Neural progenitor cell (in vitro differentiated cells): ENCODE measurements at regions not wholly inside any gene's neighbourhood (a gene's known extent, or its start where the extent isn't known, plus 50 kb on each side); places are given as distances from the start of the nearest gene placed in this dataset.

Experiments
- DNase-seq: peaks from one replicate; pipeline ENCODE4 v3.0.0-alpha.2; 2016; ENCODE audit warnings: low spot score
- H2AFZ ChIP-seq: fragments of 200-600 bp; sonication (generic); replicated peaks from 2 replicates; pipeline ENCODE4 v1.6.1; 2016; ENCODE audit warnings: antibody characterized with exemption
- H3F3A ChIP-seq: fragments of 200-600 bp; sonication (generic); 2 replicates; pipeline ENCODE4 v1.6.1; 2016; ENCODE audit warnings: antibody characterized with exemption, low read depth
- H3K27ac ChIP-seq: fragments of 200-600 bp; sonication (generic); 2 replicates; pipeline ENCODE4 v1.5.1; 2016; ENCODE audit warnings: mild to moderate bottlenecking
- H3K27me3 ChIP-seq: fragments of 200-600 bp; sonication (generic); 2 replicates; pipeline ENCODE4 v1.6.1; 2016; ENCODE audit warnings: mild to moderate bottlenecking, moderate library complexity
- H3K36me3 ChIP-seq: fragments of 200-600 bp; sonication (generic); 2 replicates; pipeline ENCODE4 v1.5.1; 2016
- H3K4me1 ChIP-seq: fragments of 200-600 bp; sonication (generic); 2 replicates; pipeline ENCODE4 v1.6.1; 2016; ENCODE audit warnings: mixed run types
- H3K4me2 ChIP-seq: fragments of 200-600 bp; sonication (generic); 2 replicates; pipeline ENCODE4 v1.6.1; 2016
- H3K4me3 ChIP-seq: fragments of 200-600 bp; sonication (generic); 2 replicates; pipeline ENCODE4 v1.5.1; 2016
- H3K79me2 ChIP-seq: fragments of 200-600 bp; sonication (generic); 2 replicates; pipeline ENCODE4 v1.6.1; 2016; ENCODE audit warnings: low read depth
- H3K9ac ChIP-seq: fragments of 200-600 bp; sonication (generic); 2 replicates; pipeline ENCODE4 v1.6.1; 2016
- H3K9me3 ChIP-seq: fragments of 200-600 bp; sonication (generic); 2 replicates; pipeline ENCODE4 v1.5.1; 2016; ENCODE audit warnings: low read depth
- H4K20me1 ChIP-seq: fragments of 200-600 bp; sonication (generic); 2 replicates; pipeline ENCODE4 v1.6.1; 2016; ENCODE audit warnings: low read depth
- H3K27ac Mint-ChIP-seq: 3 replicates; pipeline ENCODE4 v1.8.0; 2021; ENCODE audit warnings: mixed read lengths
- H3K27me3 Mint-ChIP-seq: 2 replicates; pipeline ENCODE4 v1.8.0; 2022; ENCODE audit warnings: low read depth, mild to moderate bottlenecking, inconsistent platforms, moderate library complexity, mixed read lengths; ENCODE audit not compliant: insufficient read depth
- H3K36me3 Mint-ChIP-seq: 3 replicates; pipeline ENCODE4 v1.8.0; 2021; ENCODE audit warnings: mixed read lengths
- H3K4me1 Mint-ChIP-seq: 3 replicates; pipeline ENCODE4 v1.8.0; 2021; ENCODE audit warnings: mixed read lengths
- H3K4me3 Mint-ChIP-seq: 3 replicates; pipeline ENCODE4 v1.8.0; 2021; ENCODE audit warnings: mild to moderate bottlenecking, moderate library complexity, mixed read lengths
- H3K9me3 Mint-ChIP-seq: 3 replicates; pipeline ENCODE4 v1.8.0; 2020; ENCODE audit warnings: mixed read lengths
- EZH2 ChIP-seq: fragments of 200-600 bp; sonication (generic); IDR thresholded peaks from 2 replicates; pipeline ENCODE4 v1.6.1; 2017; ENCODE audit warnings: antibody characterized with exemption, mild to moderate bottlenecking, moderate library complexity
- EZH2phosphoT487 ChIP-seq: fragments of 200-600 bp; sonication (generic); IDR thresholded peaks from 2 replicates; pipeline ENCODE4 v1.6.1; 2017; ENCODE audit warnings: antibody characterized with exemption
- TF ChIP-seq, protein P1 (sequence below): fragments of 200-600 bp; sonication (generic); IDR thresholded peaks from 2 replicates; pipeline ENCODE4 v1.5.1; 2017; ENCODE audit warnings: antibody characterized with exemption, mild to moderate bottlenecking

GRCh38 chr19:28873301-28873700 is 339.6 kb downstream of the UQCRFS1 start:
- H3K36me3 Mint-ChIP-seq = no peaks in the 10 kb centered on the region
- H3K27me3 Mint-ChIP-seq = peaks cover 12% of the 10 kb centered on the region
- Histone ChIP-seq H3F3A (no peaks in the 10 kb centered on the region), H3K9me3 (no peaks in the 10 kb centered on the region), H2AFZ (no peak overlapping the region), H3K27ac (no peak overlapping the region), H3K4me3 (no peak overlapping the region), H3K36me3 (no peaks in the 10 kb centered on the region), H3K4me2 (no peak overlapping the region), H3K9ac (no peak overlapping the region), H3K79me2 (no peaks in the 10 kb centered on the region), H3K27me3 (no peaks in the 10 kb centered on the region), H3K4me1 (no peaks in the 10 kb centered on the region), H4K20me1 (no peaks in the 10 kb centered on the region)
- no peak for DNase-seq
- TF ChIP-seq EZH2 (no peak), EZH2phosphoT487 (no peak)
- TF ChIP-seq, protein P1, sequence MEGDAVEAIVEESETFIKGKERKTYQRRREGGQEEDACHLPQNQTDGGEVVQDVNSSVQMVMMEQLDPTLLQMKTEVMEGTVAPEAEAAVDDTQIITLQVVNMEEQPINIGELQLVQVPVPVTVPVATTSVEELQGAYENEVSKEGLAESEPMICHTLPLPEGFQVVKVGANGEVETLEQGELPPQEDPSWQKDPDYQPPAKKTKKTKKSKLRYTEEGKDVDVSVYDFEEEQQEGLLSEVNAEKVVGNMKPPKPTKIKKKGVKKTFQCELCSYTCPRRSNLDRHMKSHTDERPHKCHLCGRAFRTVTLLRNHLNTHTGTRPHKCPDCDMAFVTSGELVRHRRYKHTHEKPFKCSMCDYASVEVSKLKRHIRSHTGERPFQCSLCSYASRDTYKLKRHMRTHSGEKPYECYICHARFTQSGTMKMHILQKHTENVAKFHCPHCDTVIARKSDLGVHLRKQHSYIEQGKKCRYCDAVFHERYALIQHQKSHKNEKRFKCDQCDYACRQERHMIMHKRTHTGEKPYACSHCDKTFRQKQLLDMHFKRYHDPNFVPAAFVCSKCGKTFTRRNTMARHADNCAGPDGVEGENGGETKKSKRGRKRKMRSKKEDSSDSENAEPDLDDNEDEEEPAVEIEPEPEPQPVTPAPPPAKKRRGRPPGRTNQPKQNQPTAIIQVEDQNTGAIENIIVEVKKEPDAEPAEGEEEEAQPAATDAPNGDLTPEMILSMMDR = no peak
- peaks cover 3% of the 10 kb centered on the region for H3K9me3 Mint-ChIP-seq
- H3K27ac Mint-ChIP-seq = no peak overlapping the region
- no peak overlapping the region for H3K4me3 Mint-ChIP-seq
- H3K4me1 Mint-ChIP-seq = no peaks in the 10 kb centered on the region

DNA sequence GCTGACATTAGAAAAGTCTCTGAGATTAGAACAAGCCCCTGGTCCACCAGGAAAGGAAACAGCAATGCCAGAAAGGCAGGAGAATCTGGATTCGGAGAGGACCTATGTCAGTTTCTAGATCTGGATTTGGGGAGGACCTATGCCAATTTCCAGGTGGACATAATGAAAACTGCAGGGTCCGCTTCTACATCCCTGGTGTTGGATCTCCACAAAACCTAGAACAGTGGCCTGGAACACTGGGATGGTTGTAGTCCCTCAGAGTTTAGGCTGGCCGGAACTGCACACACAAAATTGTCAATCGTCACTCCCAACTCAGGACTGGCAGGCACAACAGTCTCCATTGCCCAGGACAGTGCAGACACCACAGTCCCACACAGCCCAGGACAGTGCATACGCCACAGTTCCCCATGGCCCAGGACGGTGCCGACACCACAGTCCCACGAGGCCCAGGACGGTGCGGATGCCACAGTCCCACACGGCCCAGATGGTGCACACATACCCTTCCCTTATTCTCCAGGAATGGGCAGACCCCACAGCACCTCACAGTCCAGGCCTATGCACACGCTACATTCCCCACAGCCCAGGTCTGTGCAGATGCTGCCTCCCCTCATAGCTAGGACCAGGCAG is 341.7 kb downstream of the UQCRFS1 start:
- Histone ChIP-seq H3K4me3 (no peak overlapping the region), H3K27ac (no peak overlapping the region), H3K9ac (no peak overlapping the region), H3K4me1 (no peaks in the 10 kb centered on the region), H3K4me2 (no peak overlapping the region), H3F3A (no peaks in the 10 kb centered on the region), H2AFZ (no peak overlapping the region), H4K20me1 (no peaks in the 10 kb centered on the region), H3K79me2 (no peaks in the 10 kb centered on the region), H3K36me3 (no peaks in the 10 kb centered on the region), H3K27me3 (no peaks in the 10 kb centered on the region), H3K9me3 (no peaks in the 10 kb centered on the region)
- no peaks in the 10 kb centered on the region for H3K36me3 Mint-ChIP-seq
- TF ChIP-seq EZH2phosphoT487 (no peak), EZH2 (no peak)
- TF ChIP-seq, protein P1 = no peak
- peaks cover 6% of the 10 kb centered on the region for H3K9me3 Mint-ChIP-seq
- no peak overlapping the region for H3K27ac Mint-ChIP-seq
- H3K4me1 Mint-ChIP-seq = no peaks in the 10 kb centered on the region
- no peak for DNase-seq
- peaks cover 12% of the 10 kb centered on the region for H3K27me3 Mint-ChIP-seq
- H3K4me3 Mint-ChIP-seq = no peak overlapping the region

- H3K27ac Mint-ChIP-seq = no peak overlapping the region
- Histone ChIP-seq H3K4me1 (no peaks in the 10 kb centered on the region), H3K4me3 (no peak overlapping the region), H3K36me3 (no peaks in the 10 kb centered on the region), H3K9ac (no peak overlapping the region), H3K4me2 (no peak overlapping the region), H2AFZ (no peak overlapping the region), H4K20me1 (no peaks in the 10 kb centered on the region), H3K9me3 (no peaks in the 10 kb centered on the region), H3F3A (no peaks in the 10 kb centered on the region), H3K27me3 (no peaks in the 10 kb centered on the region), H3K27ac (no peak overlapping the region), H3K79me2 (no peaks in the 10 kb centered on the region)
- no peak overlapping the region for H3K4me3 Mint-ChIP-seq
- peaks cover 6% of the 10 kb centered on the region for H3K9me3 Mint-ChIP-seq
- DNase-seq = no peak
- no peaks in the 10 kb centered on the region for H3K4me1 Mint-ChIP-seq
- H3K27me3 Mint-ChIP-seq = peaks cover 5% of the 10 kb centered on the region
- no peaks in the 10 kb centered on the region for H3K36me3 Mint-ChIP-seq
- TF ChIP-seq EZH2 = no peak
- TF ChIP-seq EZH2phosphoT487 = no peak
- TF ChIP-seq, protein P1 = no peak
Measured at GRCh38 chr19:28869459-28869858, 343.5 kb downstream of the UQCRFS1 start.
